Myocyte (in vitro differentiated cells): ENCODE measurements at regions not wholly inside any gene's neighbourhood (a gene's known extent, or its start where the extent isn't known, plus 50 kb on each side); places are given as distances from the start of the nearest gene placed in this dataset.

ENCODE experiments used
- DNase-seq: peaks from one replicate; pipeline ENCODE4 v3.0.0-alpha.2; 2012; ENCODE audit warnings: low read depth

GRCh38 chr6:166106076-166106686 is 61.5 kb downstream of the TBXT start:
- peak; percentile 75 for DNase-seq

GRCh38 chr6:166105341-166106075 is 62.1 kb downstream of the TBXT start:
- no peak for DNase-seq

GRCh38 chr6:166104872-166105271 is 62.8 kb downstream of the TBXT start:
- DNase-seq, result no peak

- peak; percentile 18 for DNase-seq
Observed at GRCh38 chr6:166104107-166104506, 63.5 kb downstream of the TBXT start.

- DNase-seq, result no peak
Observed at GRCh38 chr6:166101819-166102419, 65.7 kb downstream of the TBXT start.

GRCh38 chr6:166097914-166098522 is 69.6 kb downstream of the TBXT start:
- DNase-seq, result peak; percentile 86

GRCh38 chr6:166087852-166088251 is 79.8 kb downstream of the TBXT start:
- DNase-seq, result no peak

- no peak for DNase-seq
Observed at GRCh38 chr6:166087246-166087645, 80.4 kb downstream of the TBXT start.

GRCh38 chr6:166085500-166085899 is 82.2 kb downstream of the TBXT start:
- DNase-seq, result no peak

- no peak for DNase-seq
Observed at GRCh38 chr6:166084951-166085350, 82.7 kb downstream of the TBXT start.

- no peak for DNase-seq
Observed at GRCh38 chr6:166079841-166080240, 87.8 kb downstream of the TBXT start.

GRCh38 chr6:166078294-166078693 is 89.4 kb downstream of the TBXT start:
- peak; percentile 98 for DNase-seq

GRCh38 chr6:166076625-166077024 is 91.0 kb downstream of the TBXT start:
- no peak for DNase-seq

- DNase-seq, result no peak
Observed at GRCh38 chr6:166075925-166076324, 91.7 kb downstream of the TBXT start.

- no peak for DNase-seq
Observed at GRCh38 chr6:166075186-166075585, 92.5 kb downstream of the TBXT start.

- DNase-seq, result no peak
Observed at GRCh38 chr6:166073082-166073481, 94.6 kb downstream of the TBXT start.

- no peak for DNase-seq
Observed at GRCh38 chr6:166068768-166069167, 98.9 kb downstream of the TBXT start.

- no peak for DNase-seq
Observed at GRCh38 chr6:166058064-166058739, 109.4 kb downstream of the TBXT start.

- no peak for DNase-seq
Observed at GRCh38 chr6:166057431-166057830, 110.2 kb downstream of the TBXT start.

GRCh38 chr6:166056637-166057036 is 111.0 kb downstream of the TBXT start:
- peak; percentile 36 for DNase-seq

- DNase-seq, result no peak
Observed at GRCh38 chr6:166055801-166056200, 111.8 kb downstream of the TBXT start.

GRCh38 chr6:166052837-166053236 is 114.8 kb downstream of the TBXT start:
- no peak for DNase-seq
